ENCODE measurements at regions not wholly inside any gene's neighbourhood (a gene's known extent, or its start where the extent isn't known, plus 50 kb on each side); places are given as distances from the start of the nearest gene placed in this dataset.

GRCh38 chr17:70017941-70018340 is 57.1 kb upstream of the KCNJ16 start:
- no peak for DNase-seq
- intact Hi-C loops (cut with DNase I): no loop called here

- peak in 2 of 42 donors; percentile 2 to 3 for DNase-seq
- intact Hi-C loops (cut with DNase I): no loop called here
Observed at GRCh38 chr17:70021726-70022125, 53.3 kb upstream of the KCNJ16 start.

GRCh38 chr17:70022175-70022574 is 52.9 kb upstream of the KCNJ16 start:
- DNase-seq: peak in 25 of 42 donors; percentile 4 to 77 (median 29)
- intact Hi-C loops (cut with DNase I): no loop called here

GRCh38 chr17:70024253-70024652 is 50.8 kb upstream of the KCNJ16 start:
- DNase-seq: no peak
- intact Hi-C loops (cut with DNase I): no loop called here

Measured in head of caudate nucleus (tissue), 42 donors.